Right atrium auricular region (tissue), 2 donors: ENCODE measurements at regions not wholly inside any gene's neighbourhood (a gene's known extent, or its start where the extent isn't known, plus 50 kb on each side); places are given as distances from the start of the nearest gene placed in this dataset.

Source experiments
- DNase-seq: peaks from one replicate; pipeline ENCODE4 v3.0.0-alpha.2; 2019; ENCODE audit warnings: low spot score
- H3K27ac ChIP-seq, 2 donors: fragments of 200-600 bp; sonication (generic); 1 replicate in 1 of 2; 2 replicates in 1 of 2; pipeline ENCODE4 v1.5.1; 2016 to 2019
- H3K27me3 ChIP-seq, 2 donors: fragments of 200-600 bp; sonication (generic); one replicate each; pipeline versions ENCODE4 v1.5.1 to v1.6.0; 2017 to 2019
- H3K36me3 ChIP-seq: fragments of 200-600 bp; sonication (generic); one replicate; pipeline ENCODE4 v1.5.1; 2016
- H3K4me1 ChIP-seq, 2 donors: fragments of 200-600 bp; sonication (generic); one replicate each; pipeline versions ENCODE4 v1.5.1 to v1.6.0; 2017 to 2019
- H3K4me3 ChIP-seq, 2 donors: fragments of 200-600 bp; sonication (generic); 1 replicate in 1 of 2; 2 replicates in 1 of 2; pipeline ENCODE4 v1.5.1; 2017 to 2019; ENCODE audit warnings: mild to moderate bottlenecking in 1 of 2, moderate library complexity in 1 of 2
- H3K9me3 ChIP-seq, 2 donors: fragments of 200-600 bp; sonication (generic); one replicate each; pipeline ENCODE4 v1.5.1; 2019
- CTCF ChIP-seq, 2 donors: fragments of 200-600 bp; sonication (generic); IDR thresholded peaks; one replicate each; pipeline ENCODE4 v1.5.1; 2019; ENCODE audit warnings: antibody characterized with exemption in 2 of 2

- peaks cover 0 to 7% of the 10 kb centered on the region in 2 donors for H3K9me3 ChIP-seq
- DNase-seq = no peak
- no peaks in the 10 kb centered on the region for H3K36me3 ChIP-seq
- H3K4me3 ChIP-seq = no peak overlapping the region
- no peaks in the 10 kb centered on the region for H3K27me3 ChIP-seq
- H3K27ac ChIP-seq = no peak overlapping the region
- no peak for TF ChIP-seq CTCF (IDR thresholded peaks at IDR 0.05)
- peaks cover 0 to 10% of the 10 kb centered on the region in 2 donors for H3K4me1 ChIP-seq
Observed at GRCh38 chr3:13191016-13191415, 117.8 kb upstream of the IQSEC1 start.

- Histone ChIP-seq H3K27ac (no peak overlapping the region), H3K36me3 (no peaks in the 10 kb centered on the region), H3K9me3 (peaks cover 0 to 7% of the 10 kb centered on the region in 2 donors), H3K4me3 (no peak overlapping the region), H3K27me3 (no peaks in the 10 kb centered on the region), H3K4me1 (peaks cover 0 to 10% of the 10 kb centered on the region in 2 donors)
- no peak for TF ChIP-seq CTCF (IDR thresholded peaks at IDR 0.05)
- DNase-seq = no peak
Observed at GRCh38 chr3:13190378-13190765, 117.1 kb upstream of the IQSEC1 start.

- H3K27ac ChIP-seq = no peak overlapping the region
- no peak for DNase-seq
- no peak for TF ChIP-seq CTCF (IDR thresholded peaks at IDR 0.05)
Observed at GRCh38 chr3:13189639-13190377, 116.6 kb upstream of the IQSEC1 start.

GRCh38 chr3:13188975-13189374 lies 115.7 kb upstream of the IQSEC1 start:
- no peak for DNase-seq
- peaks cover 0 to 11% of the 10 kb centered on the region in 2 donors for H3K9me3 ChIP-seq
- no peaks in the 10 kb centered on the region for H3K27me3 ChIP-seq
- H3K36me3 ChIP-seq = no peaks in the 10 kb centered on the region
- TF ChIP-seq CTCF (IDR thresholded peaks at IDR 0.05) = no peak
- H3K27ac ChIP-seq = no peak overlapping the region
- H3K4me3 ChIP-seq = no peak overlapping the region
- peaks cover 0 to 10% of the 10 kb centered on the region in 2 donors for H3K4me1 ChIP-seq

More at GRCh38 chr3:13189639-13190377, 116.6 kb upstream of the IQSEC1 start:
- no peaks in the 10 kb centered on the region for H3K27me3 ChIP-seq
- H3K9me3 ChIP-seq = peaks cover 0 to 7% of the 10 kb centered on the region in 2 donors
- no peak overlapping the region for H3K4me3 ChIP-seq
- no peaks in the 10 kb centered on the region for H3K36me3 ChIP-seq
- peaks cover 0 to 10% of the 10 kb centered on the region in 2 donors for H3K4me1 ChIP-seq

GRCh38 chr3:13188181-13188779 lies 115.1 kb upstream of the IQSEC1 start:
- DNase-seq = no peak
- Histone ChIP-seq H3K27me3 (no peaks in the 10 kb centered on the region), H3K36me3 (no peaks in the 10 kb centered on the region)

More at GRCh38 chr3:13188181-13188779, 115.1 kb upstream of the IQSEC1 start:
- no peak overlapping the region for H3K27ac ChIP-seq
- H3K9me3 ChIP-seq = peaks cover 0 to 15% of the 10 kb centered on the region in 2 donors
- TF ChIP-seq CTCF (IDR thresholded peaks at IDR 0.05) = no peak
- H3K4me1 ChIP-seq = peaks cover 0 to 10% of the 10 kb centered on the region in 2 donors
- H3K4me3 ChIP-seq = no peak overlapping the region
